ENCODE measurements at regions not wholly inside any gene's neighbourhood (a gene's known extent, or its start where the extent isn't known, plus 50 kb on each side); places are given as distances from the start of the nearest gene placed in this dataset.

GRCh38 chr9:81214975-81215374 is 474.4 kb downstream of the TLE1 start:
- no peak for TF ChIP-seq CTCF (IDR thresholded peaks at IDR 0.05)
- TF ChIP-seq POLR2AphosphoS5 (IDR thresholded peaks at IDR 0.05) = no peak
- TF ChIP-seq POLR2A (IDR thresholded peaks at IDR 0.05; ENCODE audit: low read depth) = no peak
